K562 (cell line): ENCODE measurements at regions not wholly inside any gene's neighbourhood (a gene's known extent, or its start where the extent isn't known, plus 50 kb on each side); places are given as distances from the start of the nearest gene placed in this dataset.
"Not testable (repeated sequence)": the region's sequence is repeated elsewhere in the genome, so short reads cannot be mapped to it uniquely, and the experiment has no call there.

Experiments
- ATAC-seq: fragments of 200-7000 bp; cut with Tn5 transposase; 3 replicates; pipeline ENCODE4 v1.9.1; 2020; ENCODE audit warnings: moderate library complexity
- BruUV-seq: library from RNA; stranded (reverse); fragments of 400-500 nt; replicated peaks from 2 replicates; lab custom pipeline; 2021; lab: Mats Ljungman, UMichigan
- CTCF ChIA-PET: fragments of 300-600 bp; formaldehyde crosslinking; extraction: SDS; loops from one replicate; lab custom pipeline; 2021; ENCODE audit warnings: low intra/inter-chr PET ratio; lab: Yijun Ruan, JAX
- POLR2A ChIA-PET: fragments of 300-600, 350-650 bp; sonication (Branson Sonifier 250); formaldehyde crosslinking; extraction: SDS; loops from one replicate; lab custom pipeline; 2021; ENCODE audit warnings: antibody characterized with exemption, inconsistent platforms; lab: Yijun Ruan, JAX
- DNase-seq, 4 experiments: peaks; one replicate each; pipeline versions ENCODE4 v3.0.0 to v3.0.0-alpha.2; 2011 to 2018; ENCODE audit warnings: low spot score in 3 of 4, mixed read lengths in 3 of 4; ENCODE audit errors: extremely low read depth in 1 of 4
- FAIRE-seq: peaks from 2 replicates; lab custom pipeline; 2011; peaks lifted over from hg19 to GRCh38; lab: Jason Lieb, UNC
- H2AFZ ChIP-seq: 2 replicates; pipeline ENCODE4 v1.6.0; 2011; ENCODE audit warnings: low read depth, low read length, control low read depth, inconsistent platforms
- H3K27ac ChIP-seq: fragments of 200-600 bp; 3 replicates; pipeline ENCODE4 v1.8.0; 2011; ENCODE audit warnings: low read depth, mild to moderate bottlenecking, control low read depth, inconsistent platforms, low read length, moderate library complexity, mixed read lengths; ENCODE audit errors: extremely low read depth
- H3K27me3 ChIP-seq, 2 experiments: fragments of 300-600 bp in 1 of 2; 2 replicates in 1 of 2; 3 replicates in 1 of 2; pipeline versions ENCODE4 v1.6.0 to v1.8.0; 2011; ENCODE audit warnings: inconsistent platforms in 2 of 2, low read length in 2 of 2, mild to moderate bottlenecking in 1 of 2, mixed read lengths in 1 of 2, moderate library complexity in 1 of 2; ENCODE audit not compliant: control insufficient read depth in 2 of 2, insufficient read depth in 2 of 2
- H3K36me3 ChIP-seq: fragments of 300-600 bp; 3 replicates; pipeline ENCODE4 v1.8.0; 2011; ENCODE audit warnings: mild to moderate bottlenecking, low read length, inconsistent platforms; ENCODE audit not compliant: control insufficient read depth, insufficient read depth
- H3K4me1 ChIP-seq, 2 experiments: fragments of 200-600 bp in 1 of 2; replicated peaks in 1 of 2; 2 replicates in 1 of 2; 3 replicates in 1 of 2; pipeline versions ENCODE4 v1.5.1 to v1.8.0; 2011; ENCODE audit warnings: inconsistent platforms in 2 of 2, low read length in 2 of 2, mild to moderate bottlenecking in 1 of 2, mixed read lengths in 1 of 2, moderate library complexity in 1 of 2; ENCODE audit not compliant: control insufficient read depth in 2 of 2, insufficient read depth in 2 of 2
- H3K4me2 ChIP-seq: 2 replicates; pipeline ENCODE4 v1.6.1; 2011; ENCODE audit warnings: low read length, control low read depth, inconsistent platforms, mixed read lengths; ENCODE audit not compliant: insufficient read depth
- H3K4me3 ChIP-seq: fragments of 200-600 bp; sonication (generic), shearing (Covaris generic); 2 replicates; pipeline ENCODE4 v1.5.1; 2016; ENCODE audit warnings: control low read depth, inconsistent platforms
- H3K79me2 ChIP-seq: fragments of 200-600 bp; 3 replicates; pipeline ENCODE4 v1.8.0; 2011; ENCODE audit warnings: low read length, inconsistent platforms; ENCODE audit not compliant: control insufficient read depth, insufficient read depth
- H3K9ac ChIP-seq, 2 experiments: 2 replicates each; pipeline versions ENCODE4 v1.6.0 to v1.6.1; 2011; ENCODE audit warnings: low read depth in 2 of 2, low read length in 2 of 2, control low read depth in 1 of 2, inconsistent platforms in 1 of 2, mild to moderate bottlenecking in 1 of 2, mixed read lengths in 1 of 2; ENCODE audit not compliant: insufficient read depth in 1 of 2
- H3K9me1 ChIP-seq: one replicate; pipeline ENCODE4 v1.6.0; 2011; ENCODE audit warnings: inconsistent platforms, mild to moderate bottlenecking, low read length, moderate library complexity; ENCODE audit not compliant: control insufficient read depth, insufficient read depth
- H3K9me3 ChIP-seq: replicated peaks from 2 replicates; pipeline ENCODE4 v1.5.1; 2011; ENCODE audit warnings: low read depth, low read length, inconsistent platforms; ENCODE audit not compliant: control insufficient read depth, insufficient read depth
- H4K20me1 ChIP-seq: replicated peaks from 2 replicates; pipeline ENCODE4 v1.6.1; 2011; ENCODE audit warnings: low read length, inconsistent platforms, mixed read lengths; ENCODE audit not compliant: control insufficient read depth, insufficient read depth
- KAT7 ChIP-seq: sonication (generic); formaldehyde crosslinking; IDR thresholded peaks from 2 replicates; pipeline ENCODE4 v1.8.0; 2022; ENCODE audit warnings: missing genetic modification reagents, mild to moderate bottlenecking, borderline replicate concordance
- MTF1 ChIP-seq: fragments of 250-450 bp; sonication (Bioruptor Pico); IDR thresholded peaks from 2 replicates; pipeline ENCODE4 v1.9.0; 2021; ENCODE audit warnings: moderate library complexity, mild to moderate bottlenecking, inconsistent platforms, borderline replicate concordance
- ZNF184 ChIP-seq: sonication (generic); formaldehyde crosslinking; IDR thresholded peaks from 2 replicates; pipeline ENCODE4 v1.5.0; 2020; ENCODE audit warnings: missing genetic modification reagents
- WGBS: fragments of 100-300 bp; shearing (Covaris generic); methylation state at CpG from one replicate; pipeline ENCODE4 v1.1.6; 2016; ENCODE audit warnings: low coverage, mixed read lengths; ENCODE audit not compliant: insufficient coverage; ENCODE audit errors: missing lambda C conversion rate; 5-methylcytosine and 5-hydroxymethylcytosine counted together
- in situ Hi-C: fragments of 300-500 bp; cut with MboI; formaldehyde crosslinking; loops from 4 replicates; pipeline ENCODE4 v1.15.0; 2018; ENCODE audit warnings: inconsistent platforms, mixed read lengths
- intact Hi-C: fragments of 100-400 bp; cut with micrococcal nuclease; formaldehyde crosslinking; loops from 2 replicates; pipeline ENCODE4 v1.14.2; 2022
- TF ChIP-seq, protein P1 (sequence below): sonication (generic); formaldehyde crosslinking; IDR thresholded peaks from 2 replicates; pipeline ENCODE4 v1.8.1; 2022; ENCODE audit warnings: missing genetic modification reagents
- TF ChIP-seq, protein P2 (sequence below): sonication (generic); IDR thresholded peaks from 2 replicates; pipeline ENCODE4 v1.6.1; 2016
- TF ChIP-seq, protein P3 (sequence below): fragments of 450-650 bp; formaldehyde crosslinking; IDR thresholded peaks from 2 replicates; pipeline ENCODE4 v1.4.0; 2020; ENCODE audit warnings: mild to moderate bottlenecking

DNA sequence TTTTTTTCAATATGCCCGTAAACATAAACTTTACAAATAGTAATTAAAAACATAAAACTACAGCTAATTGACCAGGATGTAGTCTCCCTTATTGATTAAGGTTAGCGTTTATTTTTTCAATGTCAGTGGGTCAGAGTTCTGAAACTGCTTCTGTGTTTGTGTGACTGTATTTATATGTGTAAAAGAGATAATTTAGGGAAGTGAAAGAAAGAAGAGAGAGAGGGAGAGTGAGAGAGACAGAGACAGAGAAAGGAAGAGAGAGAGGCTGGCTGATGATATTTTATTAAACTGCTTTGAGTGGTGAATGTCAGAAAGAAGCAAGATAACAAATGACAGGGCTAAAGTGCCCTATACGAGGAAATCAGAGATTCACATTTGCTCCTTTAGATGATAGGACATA is 266.1 kb upstream of the PTCHD4 start:
- WGBS = 1% methylated on average over 3 of the region's 3 CpGs
- Histone ChIP-seq H3K36me3 (no peaks in the 10 kb centered on the region; the same call in 2 of the 3 replicates), H2AFZ (no peak overlapping the region)

DNA sequence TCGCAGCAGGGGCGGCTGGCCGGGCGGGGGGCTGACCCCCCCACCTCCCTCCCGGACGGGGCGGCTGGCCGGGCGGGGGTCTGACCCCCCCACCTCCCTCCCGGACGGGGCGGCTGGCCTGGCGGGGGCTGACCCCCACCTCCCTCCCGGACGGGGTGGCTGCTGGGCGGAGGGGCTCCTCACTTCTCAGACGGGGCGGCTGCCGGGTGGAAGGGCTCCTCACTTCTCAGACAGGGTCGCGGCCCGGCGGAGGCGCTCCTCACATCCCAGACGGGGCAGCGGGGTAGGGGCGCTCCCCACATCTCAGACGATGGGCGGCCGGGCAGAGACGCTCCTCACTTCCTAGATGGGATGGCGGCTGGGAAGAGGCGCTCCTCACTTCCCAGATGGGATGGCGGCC is 260.2 kb upstream of the PTCHD4 start:
- CTCF ChIA-PET, H3K9me3 ChIP-seq, in situ Hi-C loops, H4K20me1 ChIP-seq, DNase-seq, H3K79me2 ChIP-seq, intact Hi-C loops, H3K4me3 ChIP-seq, H3K4me1 ChIP-seq, ATAC-seq, H3K4me2 ChIP-seq, H2AFZ ChIP-seq, H3K27ac ChIP-seq, BruUV-seq, H3K9ac ChIP-seq, H3K9me1 ChIP-seq, FAIRE-seq, POLR2A ChIA-PET, H3K27me3 ChIP-seq, H3K36me3 ChIP-seq: not testable (repeated sequence)
- 22% methylated on average over 7 of the region's 34 CpGs for WGBS

More for the DNA sequence above, 266.1 kb upstream of the PTCHD4 start:
- no peaks in the 10 kb centered on the region for H3K79me2 ChIP-seq
- H3K9me3 ChIP-seq = no peaks in the 10 kb centered on the region
- no peak overlapping the region for H3K9ac ChIP-seq
- CTCF ChIA-PET = no interaction called here
- no peaks in the 10 kb centered on the region for H3K27me3 ChIP-seq
- in situ Hi-C loops = no loop called here
- no peaks in the 10 kb centered on the region for H3K4me1 ChIP-seq
- TF ChIP-seq, protein P1, sequence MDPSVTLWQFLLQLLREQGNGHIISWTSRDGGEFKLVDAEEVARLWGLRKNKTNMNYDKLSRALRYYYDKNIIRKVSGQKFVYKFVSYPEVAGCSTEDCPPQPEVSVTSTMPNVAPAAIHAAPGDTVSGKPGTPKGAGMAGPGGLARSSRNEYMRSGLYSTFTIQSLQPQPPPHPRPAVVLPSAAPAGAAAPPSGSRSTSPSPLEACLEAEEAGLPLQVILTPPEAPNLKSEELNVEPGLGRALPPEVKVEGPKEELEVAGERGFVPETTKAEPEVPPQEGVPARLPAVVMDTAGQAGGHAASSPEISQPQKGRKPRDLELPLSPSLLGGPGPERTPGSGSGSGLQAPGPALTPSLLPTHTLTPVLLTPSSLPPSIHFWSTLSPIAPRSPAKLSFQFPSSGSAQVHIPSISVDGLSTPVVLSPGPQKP (CRISPR knock-in tag) = no peak
- no peak for TF ChIP-seq KAT7 (CRISPR knock-in tag)
- no peak for TF ChIP-seq MTF1 (CRISPR knock-in tag)
- no peak for TF ChIP-seq ZNF184 (CRISPR knock-in tag)
- TF ChIP-seq, protein P2, sequence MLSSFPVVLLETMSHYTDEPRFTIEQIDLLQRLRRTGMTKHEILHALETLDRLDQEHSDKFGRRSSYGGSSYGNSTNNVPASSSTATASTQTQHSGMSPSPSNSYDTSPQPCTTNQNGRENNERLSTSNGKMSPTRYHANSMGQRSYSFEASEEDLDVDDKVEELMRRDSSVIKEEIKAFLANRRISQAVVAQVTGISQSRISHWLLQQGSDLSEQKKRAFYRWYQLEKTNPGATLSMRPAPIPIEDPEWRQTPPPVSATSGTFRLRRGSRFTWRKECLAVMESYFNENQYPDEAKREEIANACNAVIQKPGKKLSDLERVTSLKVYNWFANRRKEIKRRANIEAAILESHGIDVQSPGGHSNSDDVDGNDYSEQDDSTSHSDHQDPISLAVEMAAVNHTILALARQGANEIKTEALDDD = no peak
- TF ChIP-seq, protein P3, sequence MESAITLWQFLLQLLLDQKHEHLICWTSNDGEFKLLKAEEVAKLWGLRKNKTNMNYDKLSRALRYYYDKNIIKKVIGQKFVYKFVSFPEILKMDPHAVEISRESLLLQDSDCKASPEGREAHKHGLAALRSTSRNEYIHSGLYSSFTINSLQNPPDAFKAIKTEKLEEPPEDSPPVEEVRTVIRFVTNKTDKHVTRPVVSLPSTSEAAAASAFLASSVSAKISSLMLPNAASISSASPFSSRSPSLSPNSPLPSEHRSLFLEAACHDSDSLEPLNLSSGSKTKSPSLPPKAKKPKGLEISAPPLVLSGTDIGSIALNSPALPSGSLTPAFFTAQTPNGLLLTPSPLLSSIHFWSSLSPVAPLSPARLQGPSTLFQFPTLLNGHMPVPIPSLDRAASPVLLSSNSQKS (CRISPR knock-in tag) = no peak
- intact Hi-C loops = no loop called here
- H3K4me2 ChIP-seq = no peak overlapping the region
- BruUV-seq = no TSS peak
- no peak overlapping the region for H3K4me3 ChIP-seq
- POLR2A ChIA-PET = no interaction called here
- no peaks in the 10 kb centered on the region for H3K9me1 ChIP-seq
- no peaks in the 10 kb centered on the region for H4K20me1 ChIP-seq
- FAIRE-seq (no peak), DNase-seq (no peak), ATAC-seq (no peak)
- H3K27ac ChIP-seq = no peak overlapping the region
